ENCODE measurements at regions not wholly inside any gene's neighbourhood (a gene's known extent, or its start where the extent isn't known, plus 50 kb on each side); places are given as distances from the start of the nearest gene placed in this dataset.

DNA sequence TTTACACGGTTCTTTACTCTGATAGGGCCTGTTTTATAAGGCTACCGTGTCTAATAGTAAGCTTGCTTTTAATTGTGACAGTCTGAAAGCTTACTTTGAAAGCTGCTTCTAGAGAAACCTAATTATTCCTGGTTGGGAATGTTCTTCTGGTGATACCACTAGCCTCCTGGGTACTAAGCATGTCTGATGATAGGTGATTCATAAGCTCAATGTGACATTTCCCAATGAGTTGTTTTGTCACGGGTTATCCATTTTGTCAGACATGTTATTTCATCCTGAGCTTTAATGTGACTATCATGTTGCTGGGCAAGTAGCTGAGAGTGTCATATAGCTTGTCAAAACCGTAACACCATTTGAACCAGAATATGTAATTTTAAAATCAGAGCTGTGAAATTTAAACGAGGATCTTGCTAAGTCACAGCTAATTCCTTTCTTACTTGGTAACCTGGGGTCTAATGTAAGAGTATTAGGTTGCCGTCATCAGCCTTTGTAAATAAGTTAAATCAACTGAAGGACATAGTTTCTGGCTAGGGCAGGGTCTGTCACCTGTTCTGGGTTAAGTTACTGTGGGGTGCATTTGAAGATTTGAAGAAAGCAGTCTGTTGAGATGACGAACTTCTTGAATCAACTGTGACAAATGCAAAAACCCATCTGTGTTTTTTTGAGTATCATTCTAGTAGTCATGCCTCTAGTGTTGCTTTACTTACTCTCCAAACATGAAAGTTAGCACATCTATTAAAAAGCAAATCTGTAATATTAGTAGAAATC lies 529.2 kb downstream of the USP25 start:
- H3K4me3 Mint-ChIP-seq = no peak overlapping the region
- Histone ChIP-seq H3K36me3 (ENCODE audit: insufficient read depth) (no peaks in the 10 kb centered on the region), H3K27me3 (ENCODE audit: insufficient read depth) (no peaks in the 10 kb centered on the region), H4K20me1 (replicated peaks; ENCODE audit: insufficient read depth) (no peaks in the 10 kb centered on the region), H3K27ac (ENCODE audit: low read depth) (no peak overlapping the region), H2AFZ (no peak overlapping the region; the same call in 1 of the 2 replicates), H3K4me1 (ENCODE audit: insufficient read depth) (no peaks in the 10 kb centered on the region), H3F3A (replicated peaks; ENCODE audit: low read depth) (no peaks in the 10 kb centered on the region), H3K9me2 (ENCODE audit: insufficient read depth) (no peaks in the 10 kb centered on the region), H3K79me2 (replicated peaks; ENCODE audit: insufficient read depth) (no peaks in the 10 kb centered on the region), H3K4me3 (no peak overlapping the region), H3K4me2 (no peak overlapping the region)
- no peak for DNase-seq (ENCODE audit: low spot score)
- TF ChIP-seq POLR2AphosphoS5 (IDR thresholded peaks at IDR 0.05; ENCODE audit: low read depth) (no peak), ZNF114 (CRISPR knock-in tag; IDR thresholded peaks at IDR 0.05) (no peak), CREB1 (CRISPR knock-in tag; IDR thresholded peaks at IDR 0.05; ENCODE audit: low read depth) (no peak), NANOG (IDR thresholded peaks at IDR 0.05; ENCODE audit: borderline replicate concordance) (no peak), JUNB (IDR thresholded peaks at IDR 0.05; ENCODE audit: unreplicated experiment) (no peak), EZH2 (IDR thresholded peaks at IDR 0.05; ENCODE audit: low read depth, unreplicated experiment) (no peak), ZNF331 (CRISPR knock-in tag; IDR thresholded peaks at IDR 0.05; ENCODE audit: low read depth) (no peak), EZH2phosphoT487 (IDR thresholded peaks at IDR 0.05; ENCODE audit: unreplicated experiment) (no peak)
- TF ChIP-seq, protein P1, sequence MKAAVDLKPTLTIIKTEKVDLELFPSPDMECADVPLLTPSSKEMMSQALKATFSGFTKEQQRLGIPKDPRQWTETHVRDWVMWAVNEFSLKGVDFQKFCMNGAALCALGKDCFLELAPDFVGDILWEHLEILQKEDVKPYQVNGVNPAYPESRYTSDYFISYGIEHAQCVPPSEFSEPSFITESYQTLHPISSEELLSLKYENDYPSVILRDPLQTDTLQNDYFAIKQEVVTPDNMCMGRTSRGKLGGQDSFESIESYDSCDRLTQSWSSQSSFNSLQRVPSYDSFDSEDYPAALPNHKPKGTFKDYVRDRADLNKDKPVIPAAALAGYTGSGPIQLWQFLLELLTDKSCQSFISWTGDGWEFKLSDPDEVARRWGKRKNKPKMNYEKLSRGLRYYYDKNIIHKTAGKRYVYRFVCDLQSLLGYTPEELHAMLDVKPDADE (IDR thresholded peaks at IDR 0.05) = no peak
- H3K27ac Mint-ChIP-seq = no peak overlapping the region
- no peaks in the 10 kb centered on the region for H3K4me1 Mint-ChIP-seq
- no peak for ATAC-seq
- no peaks in the 10 kb centered on the region for H3K9me3 Mint-ChIP-seq
- H3K36me3 Mint-ChIP-seq (ENCODE audit: low read depth) = no peaks in the 10 kb centered on the region
- H3K27me3 Mint-ChIP-seq (ENCODE audit: insufficient read depth, low read depth, poor library complexity) = no peaks in the 10 kb centered on the region

DNA sequence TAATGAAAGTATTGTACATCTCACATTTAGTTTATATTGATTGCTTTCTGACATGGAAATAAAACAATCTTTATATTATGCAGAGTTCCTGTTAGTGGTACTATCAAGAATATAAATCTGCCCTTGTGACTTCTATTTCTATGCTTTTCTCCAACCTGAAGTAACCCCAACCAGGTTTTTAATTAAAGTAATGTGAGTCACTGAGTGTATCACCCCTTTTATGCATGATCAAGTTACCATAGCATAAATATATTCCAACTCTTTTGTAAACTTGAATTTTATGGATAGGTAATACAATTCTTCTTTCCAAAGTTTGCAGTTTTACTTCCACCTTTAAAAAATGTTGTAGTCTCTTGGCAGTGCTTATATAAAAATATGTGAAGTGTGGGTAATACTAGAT lies 532.3 kb downstream of the USP25 start:
- no peak for ATAC-seq
- H3K4me3 Mint-ChIP-seq = no peak overlapping the region
- TF ChIP-seq NANOG (IDR thresholded peaks at IDR 0.05; ENCODE audit: borderline replicate concordance) (no peak), POLR2AphosphoS5 (IDR thresholded peaks at IDR 0.05; ENCODE audit: low read depth) (no peak), ZNF114 (CRISPR knock-in tag; IDR thresholded peaks at IDR 0.05) (no peak), CREB1 (CRISPR knock-in tag; IDR thresholded peaks at IDR 0.05; ENCODE audit: low read depth) (no peak), EZH2 (IDR thresholded peaks at IDR 0.05; ENCODE audit: low read depth, unreplicated experiment) (no peak)
- TF ChIP-seq, protein P2, sequence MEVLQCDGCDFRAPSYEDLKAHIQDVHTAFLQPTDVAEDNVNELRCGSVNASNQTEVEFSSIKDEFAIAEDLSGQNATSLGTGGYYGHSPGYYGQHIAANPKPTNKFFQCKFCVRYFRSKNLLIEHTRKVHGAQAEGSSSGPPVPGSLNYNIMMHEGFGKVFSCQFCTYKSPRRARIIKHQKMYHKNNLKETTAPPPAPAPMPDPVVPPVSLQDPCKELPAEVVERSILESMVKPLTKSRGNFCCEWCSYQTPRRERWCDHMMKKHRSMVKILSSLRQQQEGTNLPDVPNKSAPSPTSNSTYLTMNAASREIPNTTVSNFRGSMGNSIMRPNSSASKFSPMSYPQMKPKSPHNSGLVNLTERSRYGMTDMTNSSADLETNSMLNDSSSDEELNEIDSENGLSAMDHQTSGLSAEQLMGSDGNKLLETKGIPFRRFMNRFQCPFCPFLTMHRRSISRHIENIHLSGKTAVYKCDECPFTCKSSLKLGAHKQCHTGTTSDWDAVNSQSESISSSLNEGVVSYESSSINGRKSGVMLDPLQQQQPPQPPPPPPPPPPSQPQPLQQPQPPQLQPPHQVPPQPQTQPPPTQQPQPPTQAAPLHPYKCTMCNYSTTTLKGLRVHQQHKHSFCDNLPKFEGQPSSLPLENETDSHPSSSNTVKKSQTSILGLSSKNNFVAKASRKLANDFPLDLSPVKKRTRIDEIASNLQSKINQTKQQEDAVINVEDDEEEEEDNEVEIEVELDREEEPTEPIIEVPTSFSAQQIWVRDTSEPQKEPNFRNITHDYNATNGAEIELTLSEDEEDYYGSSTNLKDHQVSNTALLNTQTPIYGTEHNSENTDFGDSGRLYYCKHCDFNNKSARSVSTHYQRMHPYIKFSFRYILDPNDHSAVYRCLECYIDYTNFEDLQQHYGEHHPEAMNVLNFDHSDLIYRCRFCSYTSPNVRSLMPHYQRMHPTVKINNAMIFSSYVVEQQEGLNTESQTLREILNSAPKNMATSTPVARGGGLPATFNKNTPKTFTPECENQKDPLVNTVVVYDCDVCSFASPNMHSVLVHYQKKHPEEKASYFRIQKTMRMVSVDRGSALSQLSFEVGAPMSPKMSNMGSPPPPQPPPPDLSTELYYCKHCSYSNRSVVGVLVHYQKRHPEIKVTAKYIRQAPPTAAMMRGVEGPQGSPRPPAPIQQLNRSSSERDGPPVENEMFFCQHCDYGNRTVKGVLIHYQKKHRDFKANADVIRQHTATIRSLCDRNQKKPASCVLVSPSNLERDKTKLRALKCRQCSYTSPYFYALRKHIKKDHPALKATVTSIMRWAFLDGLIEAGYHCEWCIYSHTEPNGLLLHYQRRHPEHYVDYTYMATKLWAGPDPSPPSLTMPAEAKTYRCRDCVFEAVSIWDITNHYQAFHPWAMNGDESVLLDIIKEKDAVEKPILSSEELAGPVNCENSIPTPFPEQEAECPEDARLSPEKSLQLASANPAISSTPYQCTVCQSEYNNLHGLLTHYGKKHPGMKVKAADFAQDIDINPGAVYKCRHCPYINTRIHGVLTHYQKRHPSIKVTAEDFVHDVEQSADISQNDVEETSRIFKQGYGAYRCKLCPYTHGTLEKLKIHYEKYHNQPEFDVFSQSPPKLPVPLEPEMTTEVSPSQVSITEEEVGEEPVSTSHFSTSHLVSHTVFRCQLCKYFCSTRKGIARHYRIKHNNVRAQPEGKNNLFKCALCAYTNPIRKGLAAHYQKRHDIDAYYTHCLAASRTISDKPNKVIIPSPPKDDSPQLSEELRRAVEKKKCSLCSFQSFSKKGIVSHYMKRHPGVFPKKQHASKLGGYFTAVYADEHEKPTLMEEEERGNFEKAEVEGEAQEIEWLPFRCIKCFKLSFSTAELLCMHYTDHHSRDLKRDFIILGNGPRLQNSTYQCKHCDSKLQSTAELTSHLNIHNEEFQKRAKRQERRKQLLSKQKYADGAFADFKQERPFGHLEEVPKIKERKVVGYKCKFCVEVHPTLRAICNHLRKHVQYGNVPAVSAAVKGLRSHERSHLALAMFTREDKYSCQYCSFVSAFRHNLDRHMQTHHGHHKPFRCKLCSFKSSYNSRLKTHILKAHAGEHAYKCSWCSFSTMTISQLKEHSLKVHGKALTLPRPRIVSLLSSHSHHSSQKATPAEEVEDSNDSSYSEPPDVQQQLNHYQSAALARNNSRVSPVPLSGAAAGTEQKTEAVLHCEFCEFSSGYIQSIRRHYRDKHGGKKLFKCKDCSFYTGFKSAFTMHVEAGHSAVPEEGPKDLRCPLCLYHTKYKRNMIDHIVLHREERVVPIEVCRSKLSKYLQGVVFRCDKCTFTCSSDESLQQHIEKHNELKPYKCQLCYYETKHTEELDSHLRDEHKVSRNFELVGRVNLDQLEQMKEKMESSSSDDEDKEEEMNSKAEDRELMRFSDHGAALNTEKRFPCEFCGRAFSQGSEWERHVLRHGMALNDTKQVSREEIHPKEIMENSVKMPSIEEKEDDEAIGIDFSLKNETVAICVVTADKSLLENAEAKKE (CRISPR knock-in tag; IDR thresholded peaks at IDR 0.05) = no peak

More for the DNA sequence above, 532.3 kb downstream of the USP25 start:
- Histone ChIP-seq H4K20me1 (replicated peaks; ENCODE audit: insufficient read depth) (no peaks in the 10 kb centered on the region), H3K4me2 (no peak overlapping the region), H3K9me2 (ENCODE audit: insufficient read depth) (no peaks in the 10 kb centered on the region), H3F3A (replicated peaks; ENCODE audit: low read depth) (no peaks in the 10 kb centered on the region), H3K27ac (ENCODE audit: low read depth) (no peak overlapping the region), H3K4me3 (no peak overlapping the region), H3K27me3 (ENCODE audit: insufficient read depth) (no peaks in the 10 kb centered on the region), H2AFZ (no peak overlapping the region), H3K36me3 (ENCODE audit: insufficient read depth) (no peaks in the 10 kb centered on the region), H3K4me1 (ENCODE audit: insufficient read depth) (no peaks in the 10 kb centered on the region), H3K79me2 (replicated peaks; ENCODE audit: insufficient read depth) (no peaks in the 10 kb centered on the region)
- H3K36me3 Mint-ChIP-seq (ENCODE audit: low read depth) = no peaks in the 10 kb centered on the region
- H3K4me1 Mint-ChIP-seq = no peaks in the 10 kb centered on the region
- H3K27me3 Mint-ChIP-seq (ENCODE audit: insufficient read depth, low read depth, poor library complexity) = no peaks in the 10 kb centered on the region
- no peak for DNase-seq (ENCODE audit: low spot score)
- no peaks in the 10 kb centered on the region for H3K9me3 Mint-ChIP-seq
- H3K27ac Mint-ChIP-seq = no peak overlapping the region

Data from GM23338 (cell line).